ENCODE measurements at regions not wholly inside any gene's neighbourhood (a gene's known extent, or its start where the extent isn't known, plus 50 kb on each side); places are given as distances from the start of the nearest gene placed in this dataset.

DNA sequence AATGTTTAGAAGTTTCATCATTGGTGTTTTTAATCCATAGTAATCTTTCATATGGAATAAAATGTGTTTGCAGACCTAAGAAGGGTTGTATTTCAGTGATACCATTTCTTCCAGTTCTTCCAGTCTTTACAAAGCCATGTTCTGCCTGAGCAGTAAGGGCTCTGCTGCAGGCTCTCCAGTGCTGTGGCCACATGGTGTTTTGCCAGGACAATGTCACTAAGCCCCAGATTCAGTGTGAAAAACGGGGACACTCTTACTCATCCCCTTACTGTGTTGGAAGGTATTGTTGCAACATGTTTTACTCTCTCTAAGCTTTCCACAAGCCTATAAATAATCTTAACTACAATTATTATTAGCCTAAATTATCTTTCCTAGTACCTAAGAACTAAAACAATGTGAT is 481.4 kb upstream of the CDH7 start:
- Histone ChIP-seq H4K20me1 (ENCODE audit: insufficient read depth, low read length) (no peaks in the 10 kb centered on the region), H3K4me2 (ENCODE audit: low read length) (no peak overlapping the region), H3K79me2 (ENCODE audit: insufficient read depth, low read depth, low read length) (no peaks in the 10 kb centered on the region), H3K4me1 (ENCODE audit: insufficient read depth, low read length, poor library complexity, severe bottlenecking) (no peaks in the 10 kb centered on the region), H3K9me2 (ENCODE audit: insufficient read depth, low read length) (no peaks in the 10 kb centered on the region), H2AFZ (ENCODE audit: low read length) (no peak overlapping the region), H3K9me3 (ENCODE audit: low read length) (no peaks in the 10 kb centered on the region), H3K27ac (ENCODE audit: low read depth, low read length, poor library complexity, severe bottlenecking) (no peak overlapping the region), H3K4me3 (ENCODE audit: low read depth, low read length, poor library complexity, severe bottlenecking) (no peak overlapping the region), H3K36me3 (ENCODE audit: insufficient read depth, low read length) (no peaks in the 10 kb centered on the region)
- BruUV-seq (replicated peaks): no TSS peak
- ChIA-PET CTCF (ENCODE audit: unreplicated experiment) (no interaction called here), POLR2A (no interaction called here)
- no peak for DNase-seq (ENCODE audit: low spot score)
- TF ChIP-seq, protein P1, sequence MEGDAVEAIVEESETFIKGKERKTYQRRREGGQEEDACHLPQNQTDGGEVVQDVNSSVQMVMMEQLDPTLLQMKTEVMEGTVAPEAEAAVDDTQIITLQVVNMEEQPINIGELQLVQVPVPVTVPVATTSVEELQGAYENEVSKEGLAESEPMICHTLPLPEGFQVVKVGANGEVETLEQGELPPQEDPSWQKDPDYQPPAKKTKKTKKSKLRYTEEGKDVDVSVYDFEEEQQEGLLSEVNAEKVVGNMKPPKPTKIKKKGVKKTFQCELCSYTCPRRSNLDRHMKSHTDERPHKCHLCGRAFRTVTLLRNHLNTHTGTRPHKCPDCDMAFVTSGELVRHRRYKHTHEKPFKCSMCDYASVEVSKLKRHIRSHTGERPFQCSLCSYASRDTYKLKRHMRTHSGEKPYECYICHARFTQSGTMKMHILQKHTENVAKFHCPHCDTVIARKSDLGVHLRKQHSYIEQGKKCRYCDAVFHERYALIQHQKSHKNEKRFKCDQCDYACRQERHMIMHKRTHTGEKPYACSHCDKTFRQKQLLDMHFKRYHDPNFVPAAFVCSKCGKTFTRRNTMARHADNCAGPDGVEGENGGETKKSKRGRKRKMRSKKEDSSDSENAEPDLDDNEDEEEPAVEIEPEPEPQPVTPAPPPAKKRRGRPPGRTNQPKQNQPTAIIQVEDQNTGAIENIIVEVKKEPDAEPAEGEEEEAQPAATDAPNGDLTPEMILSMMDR (conservative IDR thresholded peaks at IDR 0.05; ENCODE audit: low read length): no peak
- no peak for TF ChIP-seq EZH2phosphoT487 (IDR thresholded peaks at IDR 0.05; ENCODE audit: borderline replicate concordance, low read depth, low read length)
- intact Hi-C loops (cut with micrococcal nuclease; ENCODE audit: unreplicated experiment): no loop called here

DNA sequence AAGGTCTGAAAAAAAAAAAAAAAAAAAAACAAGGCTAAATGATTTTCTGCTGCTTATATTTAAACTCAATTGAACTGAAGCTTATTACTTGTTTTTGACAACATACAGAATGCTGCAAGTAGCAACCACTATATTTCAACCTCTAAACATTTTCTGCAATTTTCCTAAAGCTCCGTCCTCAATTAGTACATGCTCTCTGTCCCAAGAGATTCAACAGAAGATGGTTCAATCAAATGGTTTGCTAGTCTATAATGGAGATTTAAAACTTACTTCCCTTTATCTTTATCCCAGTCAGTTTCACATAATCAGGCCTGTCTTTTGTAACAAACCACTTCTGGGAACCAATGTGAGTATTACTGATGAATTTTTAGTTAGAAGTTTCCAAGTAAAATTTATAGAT is 485.1 kb upstream of the CDH7 start:
- POLR2A ChIA-PET: interaction anchor here (0.6 kb wide), 1 partner anchor 44 kb away, joined by 3 read pairs; no protein-coding TSS in a partner anchor
- H3K79me2 ChIP-seq (ENCODE audit: insufficient read depth, low read depth, low read length): no peaks in the 10 kb centered on the region
- CTCF ChIA-PET (ENCODE audit: unreplicated experiment): no interaction called here
- H3K4me1 ChIP-seq (ENCODE audit: insufficient read depth, low read length, poor library complexity, severe bottlenecking): no peaks in the 10 kb centered on the region
- no TSS peak for BruUV-seq (replicated peaks)
- H2AFZ ChIP-seq (ENCODE audit: low read length): no peak overlapping the region
- no peaks in the 10 kb centered on the region for H3K36me3 ChIP-seq (ENCODE audit: insufficient read depth, low read length)
- no peak for DNase-seq (ENCODE audit: low spot score)
- TF ChIP-seq, protein P1 (conservative IDR thresholded peaks at IDR 0.05; ENCODE audit: low read length): no peak
- TF ChIP-seq EZH2phosphoT487 (IDR thresholded peaks at IDR 0.05; ENCODE audit: borderline replicate concordance, low read depth, low read length): no peak
- H3K4me2 ChIP-seq (ENCODE audit: low read length): no peak overlapping the region
- H3K27ac ChIP-seq (ENCODE audit: low read depth, low read length, poor library complexity, severe bottlenecking): no peak overlapping the region
- no peak overlapping the region for H3K4me3 ChIP-seq (ENCODE audit: low read depth, low read length, poor library complexity, severe bottlenecking)
- intact Hi-C loops (cut with micrococcal nuclease; ENCODE audit: unreplicated experiment): no loop called here
- no peaks in the 10 kb centered on the region for H3K9me3 ChIP-seq (ENCODE audit: low read length)
- H3K9me2 ChIP-seq (ENCODE audit: insufficient read depth, low read length): no peaks in the 10 kb centered on the region
- H4K20me1 ChIP-seq (ENCODE audit: insufficient read depth, low read length): no peaks in the 10 kb centered on the region

DNA sequence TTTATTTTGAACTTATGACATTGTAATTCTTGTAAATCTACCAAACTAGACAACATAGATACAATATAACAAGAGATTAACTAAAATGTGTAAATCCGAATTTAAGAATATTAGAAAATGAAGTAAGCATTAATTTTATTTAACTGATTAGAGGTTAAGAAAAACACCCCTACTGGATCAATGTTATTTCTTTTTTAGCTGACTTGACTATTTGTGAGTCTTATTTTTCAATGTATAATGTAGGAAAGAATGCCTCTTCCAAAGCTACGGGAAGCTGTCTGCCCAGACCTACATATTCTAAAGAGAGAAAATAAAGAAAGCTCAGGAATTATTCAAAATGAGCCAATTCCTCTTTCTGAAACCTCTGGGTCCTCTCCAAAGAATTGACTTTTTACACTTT is 490.8 kb upstream of the CDH7 start:
- H2AFZ ChIP-seq (ENCODE audit: low read length): no peak overlapping the region
- H3K9me2 ChIP-seq (ENCODE audit: insufficient read depth, low read length): no peaks in the 10 kb centered on the region
- intact Hi-C loops (cut with micrococcal nuclease; ENCODE audit: unreplicated experiment): no loop called here
- TF ChIP-seq EZH2phosphoT487 (IDR thresholded peaks at IDR 0.05; ENCODE audit: borderline replicate concordance, low read depth, low read length): no peak
- TF ChIP-seq, protein P1 (conservative IDR thresholded peaks at IDR 0.05; ENCODE audit: low read length): no peak
- no peaks in the 10 kb centered on the region for H3K79me2 ChIP-seq (ENCODE audit: insufficient read depth, low read depth, low read length)
- POLR2A ChIA-PET: no interaction called here
- H3K4me3 ChIP-seq (ENCODE audit: low read depth, low read length, poor library complexity, severe bottlenecking): no peak overlapping the region
- H3K9me3 ChIP-seq (ENCODE audit: low read length): no peaks in the 10 kb centered on the region
- H3K27ac ChIP-seq (ENCODE audit: low read depth, low read length, poor library complexity, severe bottlenecking): no peak overlapping the region
- H3K36me3 ChIP-seq (ENCODE audit: insufficient read depth, low read length): no peaks in the 10 kb centered on the region
- BruUV-seq (replicated peaks): no TSS peak
- DNase-seq (ENCODE audit: low spot score): no peak
- no peaks in the 10 kb centered on the region for H3K4me1 ChIP-seq (ENCODE audit: insufficient read depth, low read length, poor library complexity, severe bottlenecking)
- CTCF ChIA-PET (ENCODE audit: unreplicated experiment): no interaction called here
- H3K4me2 ChIP-seq (ENCODE audit: low read length): no peak overlapping the region
- H4K20me1 ChIP-seq (ENCODE audit: insufficient read depth, low read length): no peaks in the 10 kb centered on the region
